NB4 (cell line): ENCODE measurements at regions not wholly inside any gene's neighbourhood (a gene's known extent, or its start where the extent isn't known, plus 50 kb on each side); places are given as distances from the start of the nearest gene placed in this dataset.

Experiments
- CTCF ChIP-seq: IDR thresholded peaks from one replicate; pipeline ENCODE4 v1.5.1; 2012; ENCODE audit warnings: low read depth, low read length
- POLR2A ChIP-seq: IDR thresholded peaks from 2 replicates; pipeline ENCODE4 v1.6.1; 2011; ENCODE audit warnings: mild to moderate bottlenecking; ENCODE audit not compliant: insufficient read length; ENCODE audit errors: extremely low read depth

- TF ChIP-seq CTCF (no peak), POLR2A (no peak)
Measured at GRCh38 chr4:27830251-27830650, 969.6 kb downstream of the STIM2 start.
